K562 (cell line): ENCODE measurements at regions not wholly inside any gene's neighbourhood (a gene's known extent, or its start where the extent isn't known, plus 50 kb on each side); places are given as distances from the start of the nearest gene placed in this dataset.

Experiments used
- CCNT2 ChIP-seq: IDR thresholded peaks from 2 replicates; pipeline ENCODE4 v1.6.1; 2011; ENCODE audit warnings: borderline replicate concordance, low read depth, mild to moderate bottlenecking, moderate library complexity, mixed read lengths, low read length; ENCODE audit not compliant: insufficient read length; ENCODE audit errors: extremely low read depth
- CEBPZ ChIP-seq: fragments of 150-350 bp; IDR thresholded peaks from 2 replicates; pipeline ENCODE4 v1.6.1; 2014; ENCODE audit warnings: low read depth, mild to moderate bottlenecking, low read length, borderline replicate concordance
- CREB1 ChIP-seq, 2 experiments: sonication (generic) in 1 of 2; formaldehyde crosslinking in 1 of 2; IDR thresholded peaks; 2 replicates each; pipeline versions ENCODE4 v1.6.1 to v1.8.0; 2012 to 2022; ENCODE audit warnings: inconsistent platforms in 1 of 2, mild to moderate bottlenecking in 1 of 2, missing genetic modification reagents in 1 of 2, moderate library complexity in 1 of 2
- CTCF ChIP-seq, 3 experiments: IDR thresholded peaks in 2 of 3; conservative IDR thresholded peaks in 1 of 3; 2 replicates each; pipeline ENCODE4 v1.5.1; 2011 to 2012; ENCODE audit warnings: low read length in 3 of 3, mild to moderate bottlenecking in 3 of 3, control low read depth in 2 of 3, improper control_type of control experiment in 1 of 3, inconsistent platforms in 1 of 3, low read depth in 1 of 3, mixed read lengths in 1 of 3, moderate library complexity in 1 of 3; ENCODE audit not compliant: insufficient read depth in 2 of 3
- ESRRB ChIP-seq: fragments of 250-450 bp; sonication (Bioruptor Pico); IDR thresholded peaks from 2 replicates; pipeline ENCODE4 v1.5.0; 2020; ENCODE audit warnings: mild to moderate bottlenecking, moderate library complexity, borderline replicate concordance
- FOXP4 ChIP-seq: sonication (generic); formaldehyde crosslinking; IDR thresholded peaks from 2 replicates; pipeline ENCODE4 v1.8.0; 2022; ENCODE audit warnings: mild to moderate bottlenecking, missing genetic modification reagents, borderline replicate concordance
- GABPA ChIP-seq: fragments of 200-800 bp; sonication (Bioruptor generic); conservative IDR thresholded peaks from 2 replicates; pipeline ENCODE4 v1.6.1; 2016; ENCODE audit warnings: low read depth, missing genetic modification characterization, missing compliant biosample characterization
- MED1 ChIP-seq: sonication (generic); formaldehyde crosslinking; IDR thresholded peaks from 2 replicates; pipeline ENCODE4 v1.8.1; 2023; ENCODE audit warnings: missing genetic modification reagents, borderline replicate concordance
- NR2C2 ChIP-seq, 2 experiments: fragments of 200-800 bp in 1 of 2; sonication (Bioruptor generic) in 1 of 2; sonication (generic) in 1 of 2; formaldehyde crosslinking in 1 of 2; IDR thresholded peaks; 2 replicates each; pipeline versions ENCODE4 v1.6.1 to v1.8.0; 2016 to 2022; ENCODE audit warnings: mild to moderate bottlenecking in 1 of 2, missing compliant biosample characterization in 1 of 2, missing genetic modification characterization in 1 of 2, missing genetic modification reagents in 1 of 2
- POLR2AphosphoS5 ChIP-seq: IDR thresholded peaks from 2 replicates; pipeline ENCODE4 v1.6.1; 2011; ENCODE audit warnings: mild to moderate bottlenecking, low read depth, low read length, moderate library complexity; ENCODE audit not compliant: control insufficient read depth, insufficient read depth
- TAF1 ChIP-seq: IDR thresholded peaks from 2 replicates; pipeline ENCODE4 v1.6.1; 2011; ENCODE audit warnings: mild to moderate bottlenecking, low read length, moderate library complexity; ENCODE audit not compliant: insufficient read depth, control insufficient read depth, severe bottlenecking; ENCODE audit errors: extremely low read depth
- TSHZ1 ChIP-seq: fragments of 250-450 bp; sonication (Bioruptor Pico); IDR thresholded peaks from 2 replicates; pipeline ENCODE4 v1.4.0; 2020; ENCODE audit warnings: mild to moderate bottlenecking, moderate library complexity
- ZNF280A ChIP-seq: fragments of 450-650 bp; IDR thresholded peaks from 2 replicates; pipeline ENCODE4 v1.6.1; 2018; ENCODE audit warnings: mild to moderate bottlenecking, low read depth; ENCODE audit not compliant: partially characterized antibody
- ZZZ3 ChIP-seq: fragments of 450-650 bp; IDR thresholded peaks from 2 replicates; pipeline ENCODE4 v1.6.1; 2016; ENCODE audit warnings: antibody characterized with exemption, mild to moderate bottlenecking, moderate library complexity

- TF ChIP-seq CREB1 (IDR thresholded peaks at IDR 0.05), result no peak
- TF ChIP-seq CREB1 (CRISPR knock-in tag; IDR thresholded peaks at IDR 0.05), result no peak
- no peak for TF ChIP-seq ZNF280A
- TF ChIP-seq TSHZ1, result no peak
- no peak for TF ChIP-seq MED1 (CRISPR knock-in tag)
- no peak for TF ChIP-seq ZZZ3
- no peak for TF ChIP-seq CEBPZ
- TF ChIP-seq CCNT2, result no peak
- TF ChIP-seq ESRRB (CRISPR knock-in tag), result no peak
- TF ChIP-seq TAF1, result no peak
- TF ChIP-seq NR2C2 (CRISPR knock-in tag; IDR thresholded peaks at IDR 0.05), result no peak
- no peak for TF ChIP-seq NR2C2 (tag; IDR thresholded peaks at IDR 0.05)
- no peak for TF ChIP-seq GABPA (tag)
- no peak for TF ChIP-seq CTCF (IDR thresholded peaks at IDR 0.05 in 2 of 3, conservative IDR thresholded peaks at IDR 0.05 in 1 of 3; ENCODE audit: insufficient read depth in 2 of 3, low read depth in 1 of 3, low read length in 3 of 3)
- TF ChIP-seq POLR2AphosphoS5, result no peak
- no peak for TF ChIP-seq FOXP4
Observed at GRCh38 chr9:75451045-75451444, 362.7 kb downstream of the OSTF1 start.
